GM12891 (cell line): ENCODE measurements at regions not wholly inside any gene's neighbourhood (a gene's known extent, or its start where the extent isn't known, plus 50 kb on each side); places are given as distances from the start of the nearest gene placed in this dataset.
"Not testable (repeated sequence)": the region's sequence is repeated elsewhere in the genome, so short reads cannot be mapped to it uniquely, and the experiment has no call there.

Experiments used
- DNase-seq: peaks from one replicate; pipeline ENCODE4 v3.0.0; 2011; ENCODE audit warnings: low spot score; ENCODE audit not compliant: insufficient read length
- FAIRE-seq: peaks from 2 replicates; lab custom pipeline; 2011; peaks lifted over from hg19 to GRCh38; lab: Jason Lieb, UNC
- PAX5 ChIP-seq: IDR thresholded peaks from 2 replicates; pipeline ENCODE4 v1.6.1; 2011; ENCODE audit warnings: low read length, moderate library complexity, mild to moderate bottlenecking; ENCODE audit not compliant: insufficient read depth, severe bottlenecking
- POLR2A ChIP-seq: IDR thresholded peaks from 2 replicates; pipeline ENCODE4 v1.6.1; 2011; ENCODE audit warnings: low read depth, low read length, control low read depth
- POLR2AphosphoS5 ChIP-seq: IDR thresholded peaks from 2 replicates; pipeline ENCODE4 v1.6.1; 2011; ENCODE audit warnings: low read depth, low read length, control low read depth
- POU2F2 ChIP-seq: IDR thresholded peaks from 2 replicates; pipeline ENCODE4 v1.6.1; 2011; ENCODE audit warnings: low read depth, mild to moderate bottlenecking, control low read depth, low read length, moderate library complexity
- SPI1 ChIP-seq: IDR thresholded peaks from 2 replicates; pipeline ENCODE4 v1.6.1; 2011; ENCODE audit warnings: low read depth, low read length, control low read depth
- TAF1 ChIP-seq: IDR thresholded peaks from 2 replicates; pipeline ENCODE4 v1.6.1; 2011; ENCODE audit warnings: low read depth, low read length, control low read depth

DNA sequence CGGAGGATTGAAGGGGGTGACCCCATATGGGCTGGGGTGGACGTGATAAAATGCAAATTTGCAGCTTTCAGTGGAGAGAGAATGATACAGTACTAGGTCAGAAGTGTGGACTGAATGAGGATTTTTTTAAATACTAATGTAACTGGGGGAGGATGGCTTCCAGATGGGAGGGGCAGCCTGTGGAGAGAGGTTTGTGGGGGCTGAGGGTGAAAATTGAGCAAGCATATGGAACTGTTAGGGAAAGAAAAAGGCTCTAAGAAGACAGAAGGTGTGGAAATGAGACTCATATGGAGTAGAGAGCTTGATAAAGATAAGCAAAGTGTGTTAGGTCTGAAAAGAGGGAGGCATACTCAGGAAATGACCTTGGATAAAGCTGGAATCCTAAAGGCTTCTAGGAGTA is 926.4 kb downstream of the IGSF11 start:
- DNase-seq = no peak
- FAIRE-seq = no peak
- no peak for TF ChIP-seq POLR2A
- no peak for TF ChIP-seq POU2F2
- no peak for TF ChIP-seq POLR2AphosphoS5
- no peak for TF ChIP-seq PAX5
- TF ChIP-seq SPI1 = no peak
- no peak for TF ChIP-seq TAF1

GRCh38 chr3:118108769-118109168 is 925.9 kb downstream of the IGSF11 start:
- FAIRE-seq (no peak), DNase-seq (no peak)
- no peak for TF ChIP-seq POLR2AphosphoS5
- TF ChIP-seq PAX5 = no peak
- no peak for TF ChIP-seq POU2F2
- no peak for TF ChIP-seq POLR2A
- no peak for TF ChIP-seq TAF1
- no peak for TF ChIP-seq SPI1

DNA sequence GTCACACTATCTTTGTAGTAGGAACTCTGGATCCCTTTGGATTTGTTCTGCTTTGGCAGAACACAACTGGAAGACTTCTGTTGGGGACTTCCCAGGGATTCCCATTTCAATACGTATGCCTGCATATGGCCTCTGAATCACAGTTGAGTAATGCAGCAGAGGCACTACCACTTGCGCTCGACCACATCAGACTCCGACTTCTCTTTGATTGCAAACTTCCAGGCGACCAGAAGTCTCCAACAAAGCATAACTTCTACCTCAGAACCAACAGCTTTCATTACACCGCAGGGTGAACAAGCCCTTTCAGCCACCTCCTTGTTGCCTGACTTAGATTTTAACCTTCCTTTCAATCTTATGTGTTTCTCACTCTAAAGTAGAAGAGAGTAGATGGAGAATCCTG is 924.4 kb downstream of the IGSF11 start:
- TF ChIP-seq TAF1 (no peak), POU2F2 (no peak), PAX5 (no peak), POLR2AphosphoS5 (no peak), POLR2A (no peak), SPI1 (no peak)
- FAIRE-seq = no peak
- DNase-seq = no peak

- DNase-seq (no peak), FAIRE-seq (no peak)
- TF ChIP-seq POLR2AphosphoS5 (no peak), POU2F2 (no peak), PAX5 (no peak), POLR2A (no peak), TAF1 (no peak), SPI1 (no peak)
Observed at GRCh38 chr3:118116991-118117390, 917.7 kb downstream of the IGSF11 start.

DNA sequence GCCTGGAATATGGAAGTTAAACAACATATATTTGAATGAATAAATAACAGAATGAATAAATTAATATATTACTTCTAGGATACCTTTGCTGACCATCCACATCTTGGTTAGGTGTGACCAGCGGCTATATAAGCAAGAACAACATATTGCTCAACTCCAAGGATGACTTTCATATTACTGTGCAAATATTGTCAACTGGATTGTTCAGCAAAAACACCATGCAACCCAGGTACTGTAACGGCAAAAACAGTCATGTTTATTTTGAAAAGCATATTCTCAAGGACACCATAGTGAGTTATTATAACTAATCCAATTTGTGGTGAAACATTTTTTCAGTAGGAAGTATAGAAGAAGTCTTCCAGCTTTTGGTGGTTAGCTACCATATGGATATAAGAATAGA is 907.9 kb downstream of the IGSF11 start:
- TF ChIP-seq PAX5 = no peak
- TF ChIP-seq SPI1 = no peak
- no peak for TF ChIP-seq POLR2AphosphoS5
- no peak for FAIRE-seq
- no peak for DNase-seq

DNA sequence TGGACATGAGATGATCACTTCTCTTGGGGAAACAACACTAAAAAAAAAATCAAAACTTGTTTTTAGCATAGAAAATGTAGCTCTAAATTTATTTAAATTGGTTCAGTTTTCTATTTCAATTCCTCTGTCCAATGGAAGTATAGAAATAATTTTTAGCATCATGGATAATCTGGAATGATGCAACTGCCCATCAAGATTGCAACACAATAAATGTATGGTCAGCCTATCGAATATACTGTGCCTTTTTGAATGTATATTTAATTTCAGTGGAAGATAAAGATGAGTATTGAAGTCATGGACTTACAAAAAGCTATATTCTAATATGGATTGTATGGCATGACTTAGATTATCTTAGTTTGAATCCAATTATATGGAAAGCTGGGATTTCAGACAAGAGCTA is 906.7 kb downstream of the IGSF11 start:
- TF ChIP-seq SPI1 (no peak), POU2F2 (no peak)
- no peak for DNase-seq
- no peak for FAIRE-seq

- no peak for TF ChIP-seq SPI1
- TF ChIP-seq PAX5 = no peak
- TF ChIP-seq POLR2A = no peak
- no peak for TF ChIP-seq POU2F2
- no peak for TF ChIP-seq POLR2AphosphoS5
- FAIRE-seq (no peak), DNase-seq (no peak)
Observed at GRCh38 chr3:118128886-118129285, 905.8 kb downstream of the IGSF11 start.

DNA sequence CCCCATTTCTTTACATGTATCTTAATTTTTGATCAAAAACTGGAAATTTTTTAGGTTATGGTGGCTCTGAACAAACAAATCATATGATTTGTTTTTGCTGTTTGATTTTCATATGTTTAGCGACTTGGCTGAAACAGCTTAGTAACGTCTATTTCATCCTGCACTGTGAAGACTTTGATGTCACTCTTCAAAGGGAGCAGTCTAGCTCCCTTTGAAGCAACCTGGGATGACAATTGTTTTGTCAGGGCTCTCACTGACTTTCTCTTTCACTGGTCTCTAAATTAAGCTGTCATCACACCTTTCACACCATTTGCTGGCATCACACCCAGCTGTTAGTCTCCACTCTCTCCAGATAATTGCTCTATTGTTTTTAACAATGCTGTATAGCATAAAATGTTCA is 896.9 kb downstream of the IGSF11 start:
- DNase-seq = no peak
- no peak for FAIRE-seq
- no peak for TF ChIP-seq POLR2AphosphoS5
- no peak for TF ChIP-seq TAF1
- TF ChIP-seq PAX5 = no peak
- TF ChIP-seq POLR2A = no peak

GRCh38 chr3:118144919-118145318 is 889.7 kb downstream of the IGSF11 start:
- TF ChIP-seq TAF1 = no peak
- no peak for TF ChIP-seq POU2F2
- TF ChIP-seq POLR2AphosphoS5 = no peak
- no peak for TF ChIP-seq POLR2A
- no peak for TF ChIP-seq PAX5
- TF ChIP-seq SPI1 = no peak
- DNase-seq (no peak), FAIRE-seq (no peak)

- FAIRE-seq = no peak
- TF ChIP-seq PAX5 = no peak
- TF ChIP-seq POLR2A = no peak
- no peak for TF ChIP-seq SPI1
- no peak for TF ChIP-seq POLR2AphosphoS5
- TF ChIP-seq TAF1 = no peak
- TF ChIP-seq POU2F2 = no peak
- DNase-seq = no peak
Observed at GRCh38 chr3:118146658-118147375, 887.8 kb downstream of the IGSF11 start.

DNA sequence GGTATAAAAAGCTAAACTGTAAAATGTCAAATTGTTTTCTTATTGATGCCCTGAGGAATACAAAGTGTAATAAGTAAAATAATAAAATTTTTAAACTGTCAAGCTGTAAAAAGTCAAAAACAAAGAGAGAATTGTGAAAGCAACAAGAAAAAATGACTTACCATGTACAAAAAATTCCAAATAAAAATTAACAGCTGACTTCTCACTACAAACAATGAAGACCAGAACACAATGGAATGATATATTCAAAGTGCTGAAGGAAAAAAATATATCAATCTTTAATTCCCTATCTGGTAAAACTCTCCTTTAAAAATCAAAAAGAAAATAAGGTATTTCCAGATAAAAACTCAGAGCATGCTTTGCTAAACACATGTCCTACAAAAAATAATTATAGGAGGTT is 883.5 kb downstream of the IGSF11 start:
- TF ChIP-seq TAF1 = no peak
- DNase-seq = no peak
- FAIRE-seq = no peak

DNA sequence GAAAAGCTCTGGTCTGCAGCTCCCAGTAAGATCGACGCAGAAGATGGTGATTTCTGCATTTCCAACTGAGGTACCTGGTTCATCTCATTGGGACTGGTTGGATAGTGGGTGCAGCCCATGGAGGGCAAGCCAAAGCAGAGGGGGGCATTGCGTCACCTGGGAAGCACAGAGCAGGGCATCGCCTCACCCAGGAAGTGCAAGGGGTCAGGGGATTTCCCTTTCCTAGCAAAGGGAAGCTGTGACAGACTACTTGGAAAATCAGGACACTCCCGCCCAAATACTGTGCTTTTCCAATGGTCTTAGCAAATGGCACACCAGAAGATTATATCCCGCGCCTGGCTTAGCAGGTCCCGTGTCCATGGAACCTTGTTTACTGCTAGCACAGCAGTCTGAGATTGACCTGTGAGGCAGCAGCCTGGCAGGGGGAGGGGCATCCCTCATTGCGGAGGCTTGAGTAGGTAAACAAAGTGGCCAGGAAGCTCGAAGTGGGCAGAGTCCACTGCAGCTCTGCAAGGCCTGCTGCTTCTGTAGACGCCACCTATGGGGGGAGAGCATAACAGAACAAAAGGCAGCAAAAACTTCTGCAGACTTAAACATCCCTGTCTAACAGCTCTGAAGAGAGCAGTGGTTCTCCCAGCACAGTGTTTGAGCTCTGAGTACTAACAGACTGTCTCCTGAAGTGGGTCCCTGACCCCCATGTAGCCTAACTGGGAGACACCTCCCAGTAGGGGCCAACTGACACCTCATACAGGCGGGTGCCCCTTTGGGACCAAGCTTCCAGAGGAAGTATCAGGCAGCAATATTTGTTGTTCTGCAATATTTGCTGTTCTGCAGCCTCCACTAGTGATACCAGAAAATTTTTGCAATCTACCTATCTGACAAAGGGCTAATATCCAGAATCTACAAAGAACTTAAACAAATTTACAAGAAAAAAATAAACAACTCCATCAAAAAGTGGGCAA is 871.7 kb downstream of the IGSF11 start:
- not testable (repeated sequence) for FAIRE-seq, DNase-seq
